DOHH2 (cell line): ENCODE measurements at regions not wholly inside any gene's neighbourhood (a gene's known extent, or its start where the extent isn't known, plus 50 kb on each side); places are given as distances from the start of the nearest gene placed in this dataset.

Source experiments
- CTCF ChIP-seq: fragments of 200-600 bp; sonication (generic); IDR thresholded peaks from one replicate; pipeline ENCODE4 v1.5.1; 2014; ENCODE audit warnings: antibody characterized with exemption, mild to moderate bottlenecking, low read depth, low read length; ENCODE audit not compliant: poor library complexity, severe bottlenecking
- EZH2phosphoT487 ChIP-seq: fragments of 200-600 bp; sonication (generic); IDR thresholded peaks from 2 replicates; pipeline ENCODE4 v1.6.1; 2017; ENCODE audit warnings: borderline replicate concordance, mild to moderate bottlenecking, antibody characterized with exemption, low read length, moderate library complexity, mixed read lengths

GRCh38 chr13:76397413-76397812, 488.8 kb downstream of the KCTD12 start:
- no peak for TF ChIP-seq CTCF
- TF ChIP-seq EZH2phosphoT487 = no peak
